ENCODE measurements at regions not wholly inside any gene's neighbourhood (a gene's known extent, or its start where the extent isn't known, plus 50 kb on each side); places are given as distances from the start of the nearest gene placed in this dataset.
"Not testable (repeated sequence)": the region's sequence is repeated elsewhere in the genome, so short reads cannot be mapped to it uniquely, and the experiment has no call there.

GRCh38 chr16:79988089-79988488 is 387.6 kb upstream of the MAF start:
- intact Hi-C loops (cut with micrococcal nuclease), result no loop called here
- Mint-ChIP-seq H3K27me3 (no peaks in the 10 kb centered on the region), H3K27ac (no peak overlapping the region), H3K9me3 (no peaks in the 10 kb centered on the region), H3K4me3 (no peak overlapping the region), H3K36me3 (ENCODE audit: low read depth) (no peaks in the 10 kb centered on the region), H3K4me1 (no peaks in the 10 kb centered on the region)
- ChIA-PET CTCF (no interaction called here), POLR2A (no interaction called here)
- no peak for TF ChIP-seq CTCF (IDR thresholded peaks at IDR 0.05)
- no peak for DNase-seq
- no peak for ATAC-seq (ENCODE audit: low read depth)

GRCh38 chr16:79986352-79986751 is 385.8 kb upstream of the MAF start:
- no peaks in the 10 kb centered on the region for H3K27me3 Mint-ChIP-seq
- H3K27ac Mint-ChIP-seq, result no peak overlapping the region
- no peaks in the 10 kb centered on the region for H3K36me3 Mint-ChIP-seq (ENCODE audit: low read depth)
- TF ChIP-seq CTCF (IDR thresholded peaks at IDR 0.05), result no peak
- CTCF ChIA-PET, result interaction anchor here (1.3 kb wide), 1 partner anchor 10 kb away, joined by 3 read pairs; no protein-coding TSS in a partner anchor
- H3K4me1 Mint-ChIP-seq, result no peaks in the 10 kb centered on the region
- no peak for DNase-seq
- no peak overlapping the region for H3K4me3 Mint-ChIP-seq
- intact Hi-C loops (cut with micrococcal nuclease), result no loop called here
- ATAC-seq (ENCODE audit: low read depth), result no peak
- POLR2A ChIA-PET, result no interaction called here
- H3K9me3 Mint-ChIP-seq, result no peaks in the 10 kb centered on the region

- no peaks in the 10 kb centered on the region for H3K27me3 Mint-ChIP-seq
- no peak overlapping the region for H3K4me3 Mint-ChIP-seq
- intact Hi-C loops (cut with micrococcal nuclease), result no loop called here
- no peak for ATAC-seq (ENCODE audit: low read depth)
- no peak overlapping the region for H3K27ac Mint-ChIP-seq
- no peak for DNase-seq
- TF ChIP-seq CTCF (IDR thresholded peaks at IDR 0.05), result no peak
- H3K9me3 Mint-ChIP-seq, result no peaks in the 10 kb centered on the region
- no peaks in the 10 kb centered on the region for H3K4me1 Mint-ChIP-seq
- ChIA-PET POLR2A (no interaction called here), CTCF (interaction anchor here (1.3 kb wide), 1 partner anchor 10 kb away, joined by 3 read pairs; no protein-coding TSS in a partner anchor)
- H3K36me3 Mint-ChIP-seq (ENCODE audit: low read depth), result no peaks in the 10 kb centered on the region
Measured at GRCh38 chr16:79985606-79986005, 385.1 kb upstream of the MAF start.

- H3K9me3 Mint-ChIP-seq; intact Hi-C loops (cut with micrococcal nuclease); H3K4me1 Mint-ChIP-seq; DNase-seq; ATAC-seq (ENCODE audit: low read depth); CTCF ChIA-PET; H3K4me3 Mint-ChIP-seq; H3K27me3 Mint-ChIP-seq; POLR2A ChIA-PET; H3K27ac Mint-ChIP-seq; H3K36me3 Mint-ChIP-seq (ENCODE audit: low read depth): not testable (repeated sequence)
Measured at GRCh38 chr16:79984149-79984548, 383.6 kb upstream of the MAF start.

- Mint-ChIP-seq H3K27ac (no peak overlapping the region), H3K9me3 (no peaks in the 10 kb centered on the region), H3K27me3 (no peaks in the 10 kb centered on the region), H3K36me3 (ENCODE audit: low read depth) (no peaks in the 10 kb centered on the region), H3K4me3 (no peak overlapping the region), H3K4me1 (no peaks in the 10 kb centered on the region)
- ATAC-seq (ENCODE audit: low read depth) (no peak), DNase-seq (no peak)
- POLR2A ChIA-PET, result no interaction called here
- TF ChIP-seq CTCF (IDR thresholded peaks at IDR 0.05), result no peak
- CTCF ChIA-PET, result no interaction called here
- intact Hi-C loops (cut with micrococcal nuclease), result no loop called here
Measured at GRCh38 chr16:79982862-79983261, 382.3 kb upstream of the MAF start.

- Mint-ChIP-seq H3K27ac (no peak overlapping the region), H3K4me3 (no peak overlapping the region), H3K27me3 (no peaks in the 10 kb centered on the region), H3K36me3 (ENCODE audit: low read depth) (no peaks in the 10 kb centered on the region), H3K9me3 (no peaks in the 10 kb centered on the region), H3K4me1 (no peaks in the 10 kb centered on the region)
- DNase-seq, result no peak
- intact Hi-C loops (cut with micrococcal nuclease), result no loop called here
- POLR2A ChIA-PET, result no interaction called here
- no peak for TF ChIP-seq CTCF (IDR thresholded peaks at IDR 0.05)
- CTCF ChIA-PET, result no interaction called here
- ATAC-seq (ENCODE audit: low read depth), result no peak
Measured at GRCh38 chr16:79982361-79982760, 381.8 kb upstream of the MAF start.
